Gastroesophageal sphincter (tissue), 3 donors: ENCODE measurements at regions not wholly inside any gene's neighbourhood (a gene's known extent, or its start where the extent isn't known, plus 50 kb on each side); places are given as distances from the start of the nearest gene placed in this dataset.

Experiments
- EP300 ChIP-seq: sonication (generic); formaldehyde crosslinking; IDR thresholded peaks from one replicate; pipeline ENCODE4 v1.6.1; 2017; ENCODE audit warnings: antibody characterized with exemption, mild to moderate bottlenecking
- POLR2A ChIP-seq, 2 donors: fragments of 450-650 bp; IDR thresholded peaks; one replicate each; pipeline ENCODE4 v1.6.1; 2017; ENCODE audit warnings: antibody characterized with exemption in 2 of 2, mild to moderate bottlenecking in 2 of 2, moderate library complexity in 1 of 2
- POLR2AphosphoS5 ChIP-seq: sonication (generic); formaldehyde crosslinking; IDR thresholded peaks from one replicate; pipeline ENCODE4 v1.6.1; 2017; ENCODE audit warnings: antibody characterized with exemption
- TF ChIP-seq, protein P1 (sequence below), 4 experiments: fragments of 200-600 bp in 2 of 4; fragments of 450-650 bp in 2 of 4; sonication (generic) in 1 of 4; IDR thresholded peaks; one replicate each; pipeline ENCODE4 v1.5.1; 2017 to 2019; ENCODE audit warnings: antibody characterized with exemption in 4 of 4, mild to moderate bottlenecking in 2 of 4, moderate library complexity in 2 of 4

DNA sequence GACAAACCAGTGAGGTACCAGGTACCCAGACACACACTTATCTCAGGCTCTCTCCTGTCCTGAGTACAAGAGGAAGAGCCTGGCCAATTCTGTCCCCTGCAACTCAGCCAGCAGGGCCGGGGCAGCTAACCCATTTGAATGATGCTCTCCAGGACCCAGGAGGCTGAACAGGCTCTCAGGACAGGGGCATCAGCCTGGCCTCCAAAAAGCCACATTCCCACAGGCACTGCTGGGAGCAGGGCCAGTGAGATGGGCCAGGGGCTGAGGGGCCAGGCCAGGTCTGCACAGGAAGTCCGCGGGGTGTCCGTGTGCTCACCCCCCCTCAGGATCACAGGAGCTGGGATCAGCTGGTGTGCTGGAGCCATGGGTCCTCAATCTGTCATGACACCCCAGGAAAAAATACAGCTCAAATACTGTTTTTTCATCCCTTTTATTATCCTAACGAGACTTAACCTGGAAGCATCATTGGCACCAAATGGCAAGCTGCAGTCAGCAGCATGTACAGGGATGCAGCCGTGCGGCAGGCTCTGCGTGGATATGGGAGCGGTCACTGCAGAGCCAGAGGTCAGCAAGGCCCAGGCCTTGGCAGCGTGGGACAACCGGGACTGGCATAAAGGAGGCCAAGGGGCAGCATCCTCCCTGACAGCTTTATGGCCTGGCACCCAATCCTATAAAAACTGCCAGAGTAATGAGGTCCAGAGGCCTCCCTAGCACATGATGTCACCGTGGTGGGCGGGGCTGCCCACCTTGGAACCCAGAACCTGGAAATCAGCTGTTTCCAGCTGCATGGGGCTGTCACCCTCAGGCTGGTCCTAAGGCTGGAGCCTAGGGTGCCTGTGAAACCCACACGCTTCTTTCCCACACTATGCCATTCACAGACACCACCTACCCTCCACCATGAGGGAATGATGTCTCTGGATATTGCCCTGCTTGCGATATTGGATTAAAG, 276.7 kb downstream of the C16orf95 start:
- TF ChIP-seq POLR2A (IDR thresholded peaks at IDR 0.05) (no peak), POLR2AphosphoS5 (no peak), EP300 (no peak)
- TF ChIP-seq, protein P1, sequence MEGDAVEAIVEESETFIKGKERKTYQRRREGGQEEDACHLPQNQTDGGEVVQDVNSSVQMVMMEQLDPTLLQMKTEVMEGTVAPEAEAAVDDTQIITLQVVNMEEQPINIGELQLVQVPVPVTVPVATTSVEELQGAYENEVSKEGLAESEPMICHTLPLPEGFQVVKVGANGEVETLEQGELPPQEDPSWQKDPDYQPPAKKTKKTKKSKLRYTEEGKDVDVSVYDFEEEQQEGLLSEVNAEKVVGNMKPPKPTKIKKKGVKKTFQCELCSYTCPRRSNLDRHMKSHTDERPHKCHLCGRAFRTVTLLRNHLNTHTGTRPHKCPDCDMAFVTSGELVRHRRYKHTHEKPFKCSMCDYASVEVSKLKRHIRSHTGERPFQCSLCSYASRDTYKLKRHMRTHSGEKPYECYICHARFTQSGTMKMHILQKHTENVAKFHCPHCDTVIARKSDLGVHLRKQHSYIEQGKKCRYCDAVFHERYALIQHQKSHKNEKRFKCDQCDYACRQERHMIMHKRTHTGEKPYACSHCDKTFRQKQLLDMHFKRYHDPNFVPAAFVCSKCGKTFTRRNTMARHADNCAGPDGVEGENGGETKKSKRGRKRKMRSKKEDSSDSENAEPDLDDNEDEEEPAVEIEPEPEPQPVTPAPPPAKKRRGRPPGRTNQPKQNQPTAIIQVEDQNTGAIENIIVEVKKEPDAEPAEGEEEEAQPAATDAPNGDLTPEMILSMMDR (IDR thresholded peaks at IDR 0.05), result no peak
